OCI-LY7 (cell line): ENCODE measurements at regions not wholly inside any gene's neighbourhood (a gene's known extent, or its start where the extent isn't known, plus 50 kb on each side); places are given as distances from the start of the nearest gene placed in this dataset.

Experiments used
- BruUV-seq: library from RNA; stranded (reverse); fragments of 400-500 nt; replicated peaks from 2 replicates; lab custom pipeline; 2021; lab: Mats Ljungman, UMichigan
- CTCF ChIA-PET: fragments of 300-600 bp; sonication (Branson Sonifier 250); formaldehyde crosslinking; loops from one replicate; lab custom pipeline; 2022; ENCODE audit warnings: antibody characterized with exemption; ENCODE audit not compliant: unreplicated experiment; lab: Charles Lee
- POLR2A ChIA-PET: fragments of 300-600 bp; sonication (Branson Sonifier 250); formaldehyde crosslinking; loops from one replicate; lab custom pipeline; 2022; ENCODE audit warnings: antibody characterized with exemption; lab: Charles Lee
- DNase-seq: peaks from one replicate; pipeline ENCODE4 v3.0.0-alpha.2; 2015; ENCODE audit warnings: low spot score
- H2AFZ ChIP-seq: fragments of 200-600 bp; sonication (generic), shearing (Covaris generic); 2 replicates; pipeline ENCODE4 v1.6.1; 2014; ENCODE audit warnings: mild to moderate bottlenecking, antibody characterized with exemption, low read length, moderate library complexity
- H3K27ac ChIP-seq: fragments of 200-600 bp; sonication (generic); 2 replicates; pipeline ENCODE4 v1.5.1; 2014; ENCODE audit warnings: mixed run types, low read depth, mild to moderate bottlenecking, moderate library complexity, low read length, inconsistent platforms; ENCODE audit not compliant: poor library complexity, severe bottlenecking
- H3K36me3 ChIP-seq: fragments of 200-600 bp; sonication (generic); 2 replicates; pipeline ENCODE4 v1.6.1; 2014; ENCODE audit warnings: mild to moderate bottlenecking, antibody characterized with exemption, low read length, moderate library complexity, mixed read lengths; ENCODE audit not compliant: insufficient read depth
- H3K4me1 ChIP-seq: fragments of 200-600 bp; sonication (generic); 2 replicates; pipeline ENCODE4 v1.5.1; 2014; ENCODE audit warnings: mild to moderate bottlenecking, low read length; ENCODE audit not compliant: insufficient read depth, poor library complexity, severe bottlenecking
- H3K4me2 ChIP-seq: fragments of 200-600 bp; sonication (generic); 2 replicates; pipeline ENCODE4 v1.6.1; 2014; ENCODE audit warnings: mild to moderate bottlenecking, low read length
- H3K4me3 ChIP-seq: fragments of 200-600 bp; sonication (generic); 2 replicates; pipeline ENCODE4 v1.5.1; 2014; ENCODE audit warnings: mild to moderate bottlenecking, low read depth, low read length; ENCODE audit not compliant: poor library complexity, severe bottlenecking
- H3K79me2 ChIP-seq: fragments of 200-600 bp; sonication (generic); 2 replicates; pipeline ENCODE4 v1.6.1; 2016; ENCODE audit warnings: low read depth, mild to moderate bottlenecking, low read length, moderate library complexity, mixed read lengths; ENCODE audit not compliant: insufficient read depth
- H3K9me2 ChIP-seq: fragments of 200-600 bp; sonication (generic); 2 replicates; pipeline ENCODE4 v1.6.1; 2016; ENCODE audit warnings: mild to moderate bottlenecking, low read length, mixed read lengths; ENCODE audit not compliant: insufficient read depth
- H3K9me3 ChIP-seq: fragments of 200-600 bp; sonication (generic); 2 replicates; pipeline ENCODE4 v1.6.1; 2014; ENCODE audit warnings: mild to moderate bottlenecking, mixed run types, low read length, mixed read lengths
- H4K20me1 ChIP-seq: fragments of 200-600 bp; sonication (generic); 2 replicates; pipeline ENCODE4 v1.6.1; 2014; ENCODE audit warnings: mild to moderate bottlenecking, antibody characterized with exemption, low read length, moderate library complexity, mixed read lengths; ENCODE audit not compliant: insufficient read depth
- EZH2phosphoT487 ChIP-seq: fragments of 200-600 bp; sonication (generic); IDR thresholded peaks from 2 replicates; pipeline ENCODE4 v1.6.1; 2018; ENCODE audit warnings: low read depth, borderline replicate concordance, mild to moderate bottlenecking, mixed run types, antibody characterized with exemption, low read length, moderate library complexity, mixed read lengths
- intact Hi-C: fragments of 100-400 bp; cut with micrococcal nuclease; formaldehyde crosslinking; loops from one replicate; pipeline ENCODE4 v1.10.0; 2022; ENCODE audit not compliant: unreplicated experiment
- TF ChIP-seq, protein P1 (sequence below): fragments of 200-600 bp; sonication (generic); conservative IDR thresholded peaks from 2 replicates; pipeline ENCODE4 v1.5.1; 2014; ENCODE audit warnings: mild to moderate bottlenecking, antibody characterized with exemption, low read length, moderate library complexity, mixed read lengths

DNA sequence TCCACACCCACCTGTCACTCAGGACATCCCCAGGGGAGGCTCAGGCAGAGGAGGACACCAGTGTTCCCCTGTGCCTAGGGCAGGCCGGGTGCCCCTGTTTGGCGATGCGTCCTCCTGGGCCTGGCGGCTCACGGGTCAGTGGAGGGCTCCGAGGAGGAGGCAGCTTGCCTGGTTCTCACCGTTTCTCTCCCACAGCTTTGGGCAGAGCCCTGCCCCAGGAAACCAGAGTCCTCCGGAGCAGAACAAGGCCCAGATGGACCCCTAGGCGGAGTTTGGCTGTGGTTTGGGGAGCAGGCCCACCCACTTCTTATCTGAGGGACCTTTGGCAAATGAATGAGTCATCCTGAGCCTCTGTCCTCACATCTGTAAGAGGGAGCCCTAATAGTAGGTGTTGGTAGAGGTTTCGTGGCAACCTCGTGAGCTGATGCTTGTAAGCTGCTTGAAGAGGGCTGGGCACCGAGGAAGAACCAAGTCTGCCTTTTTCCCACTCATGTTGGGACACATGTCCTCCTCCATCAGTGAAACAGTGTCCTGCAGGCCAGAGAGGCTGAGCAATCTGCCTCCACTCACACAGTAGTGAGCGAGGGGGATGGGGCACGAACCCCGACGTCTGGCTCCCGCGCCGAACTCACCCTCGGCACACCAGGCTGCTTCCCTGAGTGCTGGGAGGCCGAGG is 247.0 kb upstream of the CIBAR2 start:
- no peaks in the 10 kb centered on the region for H3K79me2 ChIP-seq
- no peak overlapping the region for H2AFZ ChIP-seq
- H3K4me3 ChIP-seq = no peak overlapping the region
- DNase-seq = no peak
- ChIA-PET POLR2A (interaction anchor here (0.6 to 1.1 kb wide), 2 partner anchors 11 to 70 kb away, joined by 3 read pairs; no protein-coding TSS in a partner anchor), CTCF (no interaction called here)
- no peaks in the 10 kb centered on the region for H3K36me3 ChIP-seq
- H3K9me2 ChIP-seq = no peaks in the 10 kb centered on the region
- BruUV-seq = no TSS peak
- TF ChIP-seq, protein P1, sequence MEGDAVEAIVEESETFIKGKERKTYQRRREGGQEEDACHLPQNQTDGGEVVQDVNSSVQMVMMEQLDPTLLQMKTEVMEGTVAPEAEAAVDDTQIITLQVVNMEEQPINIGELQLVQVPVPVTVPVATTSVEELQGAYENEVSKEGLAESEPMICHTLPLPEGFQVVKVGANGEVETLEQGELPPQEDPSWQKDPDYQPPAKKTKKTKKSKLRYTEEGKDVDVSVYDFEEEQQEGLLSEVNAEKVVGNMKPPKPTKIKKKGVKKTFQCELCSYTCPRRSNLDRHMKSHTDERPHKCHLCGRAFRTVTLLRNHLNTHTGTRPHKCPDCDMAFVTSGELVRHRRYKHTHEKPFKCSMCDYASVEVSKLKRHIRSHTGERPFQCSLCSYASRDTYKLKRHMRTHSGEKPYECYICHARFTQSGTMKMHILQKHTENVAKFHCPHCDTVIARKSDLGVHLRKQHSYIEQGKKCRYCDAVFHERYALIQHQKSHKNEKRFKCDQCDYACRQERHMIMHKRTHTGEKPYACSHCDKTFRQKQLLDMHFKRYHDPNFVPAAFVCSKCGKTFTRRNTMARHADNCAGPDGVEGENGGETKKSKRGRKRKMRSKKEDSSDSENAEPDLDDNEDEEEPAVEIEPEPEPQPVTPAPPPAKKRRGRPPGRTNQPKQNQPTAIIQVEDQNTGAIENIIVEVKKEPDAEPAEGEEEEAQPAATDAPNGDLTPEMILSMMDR = no peak
- no peak for TF ChIP-seq EZH2phosphoT487
- no peak overlapping the region for H3K4me2 ChIP-seq
- no peak overlapping the region for H3K27ac ChIP-seq
- no peaks in the 10 kb centered on the region for H3K9me3 ChIP-seq
- no peaks in the 10 kb centered on the region for H4K20me1 ChIP-seq
- peaks cover 12% of the 10 kb centered on the region for H3K4me1 ChIP-seq
- intact Hi-C loops = no loop called here

DNA sequence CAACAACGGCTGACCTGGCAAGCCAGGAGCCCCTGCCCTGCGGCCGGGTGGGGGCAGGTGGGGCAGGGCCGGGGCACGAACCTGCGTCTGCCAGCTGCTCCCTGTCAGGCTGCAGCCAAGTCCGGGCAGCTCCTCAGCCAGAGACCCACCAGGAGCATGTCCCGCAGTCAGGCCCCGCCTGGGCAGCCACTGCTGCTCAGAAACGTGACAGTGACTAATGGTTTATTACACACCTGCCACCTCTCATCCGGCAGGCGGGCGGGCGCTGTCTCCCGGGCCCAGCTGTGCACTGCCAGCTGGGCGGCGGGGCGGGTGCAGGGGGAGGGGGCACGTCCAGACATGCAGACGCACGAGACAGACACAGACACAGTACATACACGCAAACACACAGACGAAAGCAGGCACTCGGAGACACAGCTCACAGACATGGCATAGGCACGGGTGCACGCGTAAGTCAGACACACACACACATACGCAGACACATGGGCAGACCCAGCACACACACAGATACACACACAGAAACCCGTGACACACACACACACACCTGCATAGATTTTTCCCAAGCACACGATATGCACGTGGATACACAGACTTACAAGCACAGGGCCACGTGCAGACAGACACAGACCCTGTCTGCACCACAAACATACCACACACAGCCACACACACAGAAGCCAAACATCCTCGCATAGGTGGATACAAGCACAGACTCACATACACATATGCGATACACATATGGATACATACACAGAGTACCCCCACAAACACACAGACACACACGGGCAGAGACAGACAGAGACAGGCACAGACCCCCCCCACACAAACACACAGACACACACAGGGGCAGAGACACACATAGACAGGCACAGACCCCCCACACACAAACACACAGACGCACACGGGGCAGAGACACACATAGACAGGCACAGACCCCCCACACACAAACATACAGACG is 248.3 kb upstream of the CIBAR2 start:
- Histone ChIP-seq H3K4me1 (peaks cover 12% of the 10 kb centered on the region), H3K36me3 (no peaks in the 10 kb centered on the region), H3K27ac (no peak overlapping the region), H3K9me3 (no peaks in the 10 kb centered on the region), H3K9me2 (no peaks in the 10 kb centered on the region), H3K4me2 (peak overlapping the region; percentile 37; the same call in 1 of the 2 replicates), H3K79me2 (no peaks in the 10 kb centered on the region), H4K20me1 (no peaks in the 10 kb centered on the region), H3K4me3 (no peak overlapping the region), H2AFZ (no peak overlapping the region)
- POLR2A ChIA-PET = no interaction called here
- no TSS peak for BruUV-seq
- CTCF ChIA-PET = interaction anchor here (0.6 to 1.1 kb wide), 2 partner anchors 26 to 30 kb away, joined by 4 read pairs; no protein-coding TSS in a partner anchor
- peak; percentile 68 for DNase-seq
- TF ChIP-seq, protein P1 = no peak
- intact Hi-C loops = loop anchor here (5.0 kb wide), 1 partner anchor 58 kb away; no protein-coding TSS in a partner anchor
